Mesothelial cell of epicardium (in vitro differentiated cells): ENCODE measurements at regions not wholly inside any gene's neighbourhood (a gene's known extent, or its start where the extent isn't known, plus 50 kb on each side); places are given as distances from the start of the nearest gene placed in this dataset.
"Not testable (repeated sequence)": the region's sequence is repeated elsewhere in the genome, so short reads cannot be mapped to it uniquely, and the experiment has no call there.

ENCODE experiments used
- DNase-seq, 2 experiments: peaks; one replicate each; pipeline ENCODE4 v3.0.0; 2021; ENCODE audit warnings: low spot score in 2 of 2; ENCODE audit not compliant: unreplicated experiment in 2 of 2
- H3K27ac Mint-ChIP-seq: 2 replicates; pipeline ENCODE4 v1.8.0; 2021; ENCODE audit warnings: mixed read lengths
- H3K27me3 Mint-ChIP-seq: 2 replicates; pipeline ENCODE4 v1.8.0; 2021; ENCODE audit warnings: low read depth, mixed read lengths
- H3K36me3 Mint-ChIP-seq: 2 replicates; pipeline ENCODE4 v1.8.0; 2021; ENCODE audit warnings: mixed read lengths
- H3K4me1 Mint-ChIP-seq: 2 replicates; pipeline ENCODE4 v1.8.0; 2021; ENCODE audit warnings: mixed read lengths
- H3K4me3 Mint-ChIP-seq: 2 replicates; pipeline ENCODE4 v1.8.0; 2021; ENCODE audit warnings: mild to moderate bottlenecking, moderate library complexity, mixed read lengths
- H3K9me3 Mint-ChIP-seq: 2 replicates; pipeline ENCODE4 v1.8.0; 2021; ENCODE audit warnings: mixed read lengths
- TF ChIP-seq, protein P1 (sequence below): fragments of 200-600 bp; sonication (generic); IDR thresholded peaks from one replicate; pipeline ENCODE4 v1.5.0; 2021; ENCODE audit warnings: antibody characterized with exemption; ENCODE audit not compliant: unreplicated experiment

DNA sequence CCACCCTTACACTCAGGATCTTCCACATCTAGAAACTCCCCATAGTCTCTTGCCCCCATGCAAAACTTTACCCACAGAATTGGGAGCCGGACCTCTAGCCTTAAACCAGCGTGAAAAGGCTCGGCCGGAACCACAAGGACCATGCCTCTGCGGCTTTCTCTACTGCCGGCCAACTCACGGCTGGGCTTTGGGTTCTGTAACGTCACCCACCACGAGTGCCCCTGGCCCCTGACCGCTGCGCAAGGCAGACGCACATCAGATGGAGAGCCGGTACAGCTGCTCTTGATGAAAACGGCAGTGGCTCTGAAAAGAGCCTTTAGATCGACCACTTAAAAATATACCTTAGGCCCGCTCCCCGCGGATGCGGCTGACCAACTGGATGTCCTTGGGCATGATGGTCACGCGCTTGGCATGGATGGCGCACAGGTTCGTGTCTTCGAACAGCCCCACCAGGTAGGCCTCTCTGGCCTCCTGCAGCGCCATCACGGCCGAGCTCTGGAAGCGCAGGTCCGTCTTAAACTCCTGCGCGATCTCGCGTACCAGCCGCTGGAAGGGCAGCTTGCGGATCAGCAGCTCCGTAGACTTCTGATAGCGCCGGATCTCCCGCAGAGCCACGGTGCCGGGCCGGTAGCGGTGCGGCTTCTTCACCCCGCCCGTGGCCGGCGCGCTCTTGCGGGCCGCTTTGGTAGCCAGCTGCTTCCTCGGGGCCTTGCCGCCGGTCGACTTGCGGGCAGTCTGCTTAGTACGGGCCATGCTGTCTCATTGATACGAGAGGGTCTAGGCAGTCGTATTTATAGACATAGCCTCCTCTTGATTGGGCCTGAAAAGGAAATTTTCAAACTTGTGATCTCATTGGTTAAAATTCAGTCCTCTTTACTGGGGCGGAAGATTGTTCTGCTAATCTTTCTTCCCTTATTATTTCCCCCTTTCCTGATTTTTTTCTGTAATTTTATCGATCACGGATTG is 66.3 kb downstream of the FAM72C start:
- H3K27me3 Mint-ChIP-seq, H3K36me3 Mint-ChIP-seq, H3K27ac Mint-ChIP-seq, DNase-seq, H3K9me3 Mint-ChIP-seq, H3K4me3 Mint-ChIP-seq, H3K4me1 Mint-ChIP-seq: not testable (repeated sequence)

- H3K9me3 Mint-ChIP-seq, H3K36me3 Mint-ChIP-seq, H3K4me1 Mint-ChIP-seq, H3K27ac Mint-ChIP-seq, DNase-seq, H3K27me3 Mint-ChIP-seq, H3K4me3 Mint-ChIP-seq: not testable (repeated sequence)
Measured at GRCh38 chr1:143904622-143904979, 67.2 kb downstream of the FAM72C start.

GRCh38 chr1:143903899-143904621 is 67.7 kb downstream of the FAM72C start:
- H3K4me3 Mint-ChIP-seq, DNase-seq, H3K4me1 Mint-ChIP-seq, H3K36me3 Mint-ChIP-seq, H3K27me3 Mint-ChIP-seq, H3K9me3 Mint-ChIP-seq, H3K27ac Mint-ChIP-seq: not testable (repeated sequence)

DNA sequence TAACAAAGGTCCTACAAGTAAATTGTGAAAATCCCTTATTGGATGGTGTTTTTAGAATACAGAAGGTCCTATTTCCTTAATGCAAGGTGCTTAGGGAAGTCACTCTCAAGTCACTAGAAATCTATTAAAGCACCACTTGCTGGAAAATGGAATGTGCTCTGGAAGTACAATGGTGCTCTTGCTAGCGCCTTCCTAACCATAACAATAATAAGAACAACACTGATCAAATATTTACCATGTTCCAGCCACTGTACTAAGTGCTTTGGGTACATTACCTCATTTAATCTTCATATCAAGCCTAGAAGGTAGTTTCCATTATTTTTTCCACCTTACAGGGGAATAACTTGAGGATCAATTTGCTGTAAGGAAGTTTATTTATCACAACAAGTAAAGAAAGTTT is 75.4 kb downstream of the FAM72C start:
- not testable (repeated sequence) for H3K27me3 Mint-ChIP-seq, H3K36me3 Mint-ChIP-seq, H3K27ac Mint-ChIP-seq, DNase-seq, H3K4me3 Mint-ChIP-seq, H3K9me3 Mint-ChIP-seq, H3K4me1 Mint-ChIP-seq

GRCh38 chr1:143884932-143885574 is 86.7 kb downstream of the FAM72C start:
- TF ChIP-seq, protein P1, sequence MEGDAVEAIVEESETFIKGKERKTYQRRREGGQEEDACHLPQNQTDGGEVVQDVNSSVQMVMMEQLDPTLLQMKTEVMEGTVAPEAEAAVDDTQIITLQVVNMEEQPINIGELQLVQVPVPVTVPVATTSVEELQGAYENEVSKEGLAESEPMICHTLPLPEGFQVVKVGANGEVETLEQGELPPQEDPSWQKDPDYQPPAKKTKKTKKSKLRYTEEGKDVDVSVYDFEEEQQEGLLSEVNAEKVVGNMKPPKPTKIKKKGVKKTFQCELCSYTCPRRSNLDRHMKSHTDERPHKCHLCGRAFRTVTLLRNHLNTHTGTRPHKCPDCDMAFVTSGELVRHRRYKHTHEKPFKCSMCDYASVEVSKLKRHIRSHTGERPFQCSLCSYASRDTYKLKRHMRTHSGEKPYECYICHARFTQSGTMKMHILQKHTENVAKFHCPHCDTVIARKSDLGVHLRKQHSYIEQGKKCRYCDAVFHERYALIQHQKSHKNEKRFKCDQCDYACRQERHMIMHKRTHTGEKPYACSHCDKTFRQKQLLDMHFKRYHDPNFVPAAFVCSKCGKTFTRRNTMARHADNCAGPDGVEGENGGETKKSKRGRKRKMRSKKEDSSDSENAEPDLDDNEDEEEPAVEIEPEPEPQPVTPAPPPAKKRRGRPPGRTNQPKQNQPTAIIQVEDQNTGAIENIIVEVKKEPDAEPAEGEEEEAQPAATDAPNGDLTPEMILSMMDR: peak; percentile 57
- not testable (repeated sequence) for H3K27ac Mint-ChIP-seq, H3K27me3 Mint-ChIP-seq, H3K9me3 Mint-ChIP-seq, H3K36me3 Mint-ChIP-seq, H3K4me1 Mint-ChIP-seq
- peak overlapping the region; percentile 34 for H3K4me3 Mint-ChIP-seq
- DNase-seq: peak; percentile 33 to 81

DNA sequence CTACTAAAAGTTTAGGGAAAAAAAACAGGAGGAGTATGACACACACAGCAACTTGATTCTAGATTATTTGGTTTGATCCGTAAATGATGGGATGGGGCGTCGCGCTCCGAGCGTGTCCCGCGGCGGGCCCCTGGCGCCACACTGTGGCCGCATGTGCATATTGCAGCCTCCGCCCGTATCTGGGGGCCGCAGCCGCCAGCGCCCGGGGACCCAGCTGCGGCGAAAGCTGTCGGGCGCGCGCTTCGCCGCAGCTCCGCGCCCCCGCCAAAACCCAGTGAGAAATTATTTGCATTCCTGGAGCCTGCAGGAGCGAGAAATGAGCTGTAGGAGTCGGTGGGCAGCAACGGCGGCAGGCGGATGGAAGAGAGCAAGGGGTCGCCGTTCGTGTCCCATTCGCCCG is 87.3 kb downstream of the FAM72C start:
- TF ChIP-seq, protein P1: peak; percentile 56
- H3K27ac Mint-ChIP-seq, H3K36me3 Mint-ChIP-seq, H3K27me3 Mint-ChIP-seq, H3K4me1 Mint-ChIP-seq, H3K9me3 Mint-ChIP-seq: not testable (repeated sequence)
- DNase-seq: peak in 1 of 2 experiments; percentile 59
- peak overlapping the region; percentile 56 for H3K4me3 Mint-ChIP-seq

- not testable (repeated sequence) for H3K4me3 Mint-ChIP-seq, H3K9me3 Mint-ChIP-seq, H3K4me1 Mint-ChIP-seq, DNase-seq, H3K27ac Mint-ChIP-seq, H3K36me3 Mint-ChIP-seq, H3K27me3 Mint-ChIP-seq
Measured at GRCh38 chr1:143879757-143880536, 91.8 kb downstream of the FAM72C start.

DNA sequence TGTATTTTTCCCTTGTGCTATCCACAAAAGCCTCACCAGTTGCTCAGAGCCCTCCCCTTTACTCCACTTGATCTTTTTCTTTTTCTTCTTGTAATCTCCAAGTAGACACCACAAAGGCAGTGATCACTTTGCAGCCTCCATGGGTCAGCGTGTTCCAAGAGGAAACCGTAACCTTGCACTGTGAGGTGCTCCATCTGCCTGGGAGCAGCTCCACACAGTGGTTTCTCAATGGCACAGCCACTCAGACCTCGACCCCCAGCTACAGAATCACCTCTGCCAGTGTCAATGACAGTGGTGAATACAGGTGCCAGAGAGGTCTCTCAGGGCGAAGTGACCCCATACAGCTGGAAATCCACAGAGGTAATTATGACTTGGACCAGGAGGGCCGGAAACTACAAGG is 95.8 kb downstream of the FAM72C start:
- DNase-seq, H3K4me1 Mint-ChIP-seq, H3K9me3 Mint-ChIP-seq, H3K27ac Mint-ChIP-seq, H3K36me3 Mint-ChIP-seq, H3K27me3 Mint-ChIP-seq, H3K4me3 Mint-ChIP-seq: not testable (repeated sequence)

DNA sequence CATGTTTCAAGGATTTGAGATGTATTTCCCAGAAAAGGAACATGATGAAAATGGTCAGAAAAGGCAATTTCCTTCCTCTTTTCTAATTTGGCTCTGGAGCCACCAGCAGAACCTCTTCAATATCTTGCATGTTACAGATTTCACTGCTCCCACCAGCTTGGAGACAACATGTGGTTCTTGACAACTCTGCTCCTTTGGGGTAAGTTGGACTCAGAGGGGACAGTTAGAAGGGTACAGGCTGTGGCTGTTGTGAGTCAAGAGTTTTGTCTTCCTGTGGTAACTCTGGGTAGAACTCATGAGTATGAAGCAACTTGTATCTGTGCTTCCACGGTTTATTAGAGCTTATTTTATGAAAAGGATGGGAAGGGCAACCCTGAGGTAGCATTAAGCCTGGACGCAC is 97.2 kb downstream of the FAM72C start:
- not testable (repeated sequence) for H3K4me1 Mint-ChIP-seq, H3K4me3 Mint-ChIP-seq, H3K9me3 Mint-ChIP-seq, H3K36me3 Mint-ChIP-seq, DNase-seq, H3K27me3 Mint-ChIP-seq, H3K27ac Mint-ChIP-seq

- H3K27me3 Mint-ChIP-seq, H3K4me3 Mint-ChIP-seq, H3K27ac Mint-ChIP-seq, DNase-seq, H3K4me1 Mint-ChIP-seq, H3K36me3 Mint-ChIP-seq, H3K9me3 Mint-ChIP-seq: not testable (repeated sequence)
Measured at GRCh38 chr1:143873650-143874049, 98.1 kb downstream of the FAM72C start.

- H3K9me3 Mint-ChIP-seq, DNase-seq, H3K27ac Mint-ChIP-seq, H3K4me1 Mint-ChIP-seq, H3K4me3 Mint-ChIP-seq, H3K36me3 Mint-ChIP-seq, H3K27me3 Mint-ChIP-seq: not testable (repeated sequence)
Measured at GRCh38 chr1:143870388-143870787, 101.4 kb downstream of the FAM72C start.
